HUES6 (cell line): ENCODE measurements at regions not wholly inside any gene's neighbourhood (a gene's known extent, or its start where the extent isn't known, plus 50 kb on each side); places are given as distances from the start of the nearest gene placed in this dataset.
"Not testable (repeated sequence)": the region's sequence is repeated elsewhere in the genome, so short reads cannot be mapped to it uniquely, and the experiment has no call there.

Experiments
- H3K27ac ChIP-seq: 2 replicates; pipeline ENCODE4 v1.7.0; 2013; ENCODE audit warnings: low read depth, mild to moderate bottlenecking, low read length, inconsistent platforms
- H3K27me3 ChIP-seq: 2 replicates; pipeline ENCODE4 v1.6.1; 2013; ENCODE audit warnings: low read length; ENCODE audit not compliant: control insufficient read depth, insufficient read depth
- H3K36me3 ChIP-seq: 2 replicates; pipeline ENCODE4 v1.6.1; 2013; ENCODE audit warnings: low read length; ENCODE audit not compliant: control insufficient read depth, insufficient read depth
- H3K4me1 ChIP-seq: 2 replicates; pipeline ENCODE4 v1.6.1; 2013; ENCODE audit warnings: low read length; ENCODE audit not compliant: control insufficient read depth, insufficient read depth
- H3K4me3 ChIP-seq: 2 replicates; pipeline ENCODE4 v1.5.1; 2013; ENCODE audit warnings: low read depth, low read length
- H3K9ac ChIP-seq: one replicate; pipeline ENCODE4 v1.6.1; 2013; ENCODE audit warnings: mild to moderate bottlenecking, low read length
- H3K9me3 ChIP-seq: 2 replicates; pipeline ENCODE4 v1.6.1; 2013; ENCODE audit warnings: low read depth, low read length; ENCODE audit not compliant: control insufficient read depth, insufficient read depth

GRCh38 chr5:123710031-123710430, 198.1 kb downstream of the CSNK1G3 start:
- Histone ChIP-seq H3K4me1 (no peaks in the 10 kb centered on the region), H3K9me3 (no peaks in the 10 kb centered on the region), H3K4me3 (no peak overlapping the region), H3K27me3 (no peaks in the 10 kb centered on the region), H3K9ac (no peak overlapping the region), H3K36me3 (no peaks in the 10 kb centered on the region), H3K27ac (no peak overlapping the region)

GRCh38 chr5:123709422-123709821, 197.4 kb downstream of the CSNK1G3 start:
- Histone ChIP-seq H3K4me3 (no peak overlapping the region), H3K27ac (no peak overlapping the region), H3K4me1 (no peaks in the 10 kb centered on the region), H3K36me3 (no peaks in the 10 kb centered on the region), H3K9me3 (no peaks in the 10 kb centered on the region), H3K9ac (no peak overlapping the region), H3K27me3 (no peaks in the 10 kb centered on the region)

GRCh38 chr5:123708074-123708806, 196.3 kb downstream of the CSNK1G3 start:
- Histone ChIP-seq H3K36me3 (no peaks in the 10 kb centered on the region), H3K27ac (no peak overlapping the region), H3K27me3 (no peaks in the 10 kb centered on the region), H3K4me3 (no peak overlapping the region), H3K4me1 (no peaks in the 10 kb centered on the region), H3K9me3 (no peaks in the 10 kb centered on the region), H3K9ac (no peak overlapping the region)

GRCh38 chr5:123706531-123706930, 194.6 kb downstream of the CSNK1G3 start:
- Histone ChIP-seq H3K4me3 (no peak overlapping the region), H3K27me3 (no peaks in the 10 kb centered on the region), H3K4me1 (no peaks in the 10 kb centered on the region), H3K36me3 (no peaks in the 10 kb centered on the region), H3K9ac (no peak overlapping the region), H3K9me3 (no peaks in the 10 kb centered on the region), H3K27ac (no peak overlapping the region)

GRCh38 chr5:123705741-123706140, 193.8 kb downstream of the CSNK1G3 start:
- Histone ChIP-seq H3K9me3 (no peaks in the 10 kb centered on the region), H3K9ac (no peak overlapping the region), H3K27me3 (no peaks in the 10 kb centered on the region), H3K36me3 (no peaks in the 10 kb centered on the region), H3K4me3 (no peak overlapping the region), H3K27ac (no peak overlapping the region), H3K4me1 (no peaks in the 10 kb centered on the region)

- Histone ChIP-seq H3K9ac (no peak overlapping the region), H3K4me1 (no peaks in the 10 kb centered on the region), H3K27ac (no peak overlapping the region), H3K27me3 (no peaks in the 10 kb centered on the region), H3K9me3 (peaks cover 6% of the 10 kb centered on the region), H3K36me3 (no peaks in the 10 kb centered on the region), H3K4me3 (no peak overlapping the region)
Observed at GRCh38 chr5:123701511-123702200, 189.7 kb downstream of the CSNK1G3 start.

GRCh38 chr5:123700624-123701287, 188.8 kb downstream of the CSNK1G3 start:
- H3K9ac ChIP-seq: no peak overlapping the region
- H3K36me3 ChIP-seq: no peaks in the 10 kb centered on the region
- no peaks in the 10 kb centered on the region for H3K27me3 ChIP-seq
- peaks cover 6% of the 10 kb centered on the region for H3K9me3 ChIP-seq
- H3K27ac ChIP-seq: no peak overlapping the region
- no peak overlapping the region for H3K4me3 ChIP-seq
- no peaks in the 10 kb centered on the region for H3K4me1 ChIP-seq

- Histone ChIP-seq H3K9ac (no peak overlapping the region), H3K27ac (no peak overlapping the region)
Observed at GRCh38 chr5:123699571-123699970, 187.6 kb downstream of the CSNK1G3 start.

GRCh38 chr5:123698937-123699336, 187.0 kb downstream of the CSNK1G3 start:
- H3K9me3 ChIP-seq, H3K27ac ChIP-seq, H3K36me3 ChIP-seq, H3K27me3 ChIP-seq, H3K4me1 ChIP-seq, H3K9ac ChIP-seq, H3K4me3 ChIP-seq: not testable (repeated sequence)

More at GRCh38 chr5:123699571-123699970, 187.6 kb downstream of the CSNK1G3 start:
- no peaks in the 10 kb centered on the region for H3K4me1 ChIP-seq
- H3K27me3 ChIP-seq: no peaks in the 10 kb centered on the region
- peaks cover 6% of the 10 kb centered on the region for H3K9me3 ChIP-seq
- no peaks in the 10 kb centered on the region for H3K36me3 ChIP-seq
- no peak overlapping the region for H3K4me3 ChIP-seq

- Histone ChIP-seq H3K27me3 (no peaks in the 10 kb centered on the region), H3K4me3 (no peak overlapping the region), H3K36me3 (no peaks in the 10 kb centered on the region), H3K9ac (no peak overlapping the region), H3K9me3 (peaks cover 6% of the 10 kb centered on the region), H3K27ac (no peak overlapping the region), H3K4me1 (no peaks in the 10 kb centered on the region)
Observed at GRCh38 chr5:123696921-123697341, 185.0 kb downstream of the CSNK1G3 start.

- H3K36me3 ChIP-seq: no peaks in the 10 kb centered on the region
- H3K27ac ChIP-seq: no peak overlapping the region
- no peak overlapping the region for H3K4me3 ChIP-seq
- H3K27me3 ChIP-seq: no peaks in the 10 kb centered on the region
- H3K4me1 ChIP-seq: no peaks in the 10 kb centered on the region
- H3K9ac ChIP-seq: no peak overlapping the region
- H3K9me3 ChIP-seq: 0 out of 2 replicates have a peak, but pooled peaks cover 2% of the 10 kb centered on the region
Observed at GRCh38 chr5:123690821-123691220, 178.8 kb downstream of the CSNK1G3 start.
